ENCODE measurements at regions not wholly inside any gene's neighbourhood (a gene's known extent, or its start where the extent isn't known, plus 50 kb on each side); places are given as distances from the start of the nearest gene placed in this dataset.

DNA sequence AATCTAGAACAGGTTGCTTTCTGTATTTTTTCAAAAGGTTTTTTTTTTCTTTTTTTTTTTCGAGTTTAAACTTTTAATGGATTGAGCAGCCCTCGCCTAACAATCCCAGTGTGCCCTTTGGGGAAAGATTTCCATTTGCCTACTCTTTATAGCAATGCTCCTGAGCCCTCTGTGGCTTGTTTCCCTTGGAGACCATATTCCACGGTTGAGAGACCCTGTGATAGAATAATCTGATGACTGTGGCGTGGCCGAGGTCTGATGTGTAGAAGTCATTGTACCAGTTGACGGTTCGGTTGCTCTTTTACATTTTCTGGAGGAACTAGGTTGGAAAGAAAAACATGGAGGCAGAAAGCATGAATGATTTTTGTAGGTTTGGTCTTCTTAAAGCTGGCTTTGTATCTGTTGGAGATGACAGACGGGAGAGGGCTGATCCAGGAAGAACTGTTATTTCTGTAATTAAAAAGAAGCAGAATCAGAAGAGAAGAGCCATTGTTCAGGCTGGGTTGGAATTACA lies 305.7 kb upstream of the NRIP1 start:
- H3K4me2 ChIP-seq (ENCODE audit: low read depth, low read length): no peak overlapping the region
- intact Hi-C loops (cut with micrococcal nuclease; ENCODE audit: unreplicated experiment) (no loop called here), in situ Hi-C loops (cut with HindIII; ENCODE audit: extremely low pct_ligation_motif_present, low pct_unique_long_range_greater_than_20kb) (no loop called here)
- no peak overlapping the region for H2AFZ ChIP-seq (ENCODE audit: low read length)
- no peak for FAIRE-seq
- peaks cover 7% of the 10 kb centered on the region; the same call in 1 of the 2 replicates for H3K9me3 ChIP-seq (ENCODE audit: low read length)
- no peak for DNase-seq (ENCODE audit: low spot score)
- H3K4me1 ChIP-seq (ENCODE audit: insufficient read depth, low read length): peaks cover 13% of the 10 kb centered on the region
- no peak for ATAC-seq
- H3K4me3 ChIP-seq (replicated peaks in 1 of 3; ENCODE audit: insufficient read depth in 1 of 3, low read depth in 2 of 3, low read length in 3 of 3): no peak overlapping the region
- no peaks in the 10 kb centered on the region for H3K27me3 ChIP-seq (ENCODE audit: control insufficient read depth in 1 of 2, insufficient read depth in 2 of 2, low read length in 2 of 2)
- no peak overlapping the region for H3K27ac ChIP-seq (ENCODE audit: extremely low read length, insufficient read depth, low read length)
- no peak overlapping the region for H3K9ac ChIP-seq (ENCODE audit: insufficient read depth, low read depth, low read length)
- CTCF ChIA-PET (ENCODE audit: low intra/inter-chr PET ratio, low total read pairs): no interaction called here
- no TSS peak for BruUV-seq (replicated peaks)
- 94% methylated on average over 8 of the region's 8 CpGs for WGBS (ENCODE audit: low lambda C conversion rate)
- H4K20me1 ChIP-seq (ENCODE audit: insufficient read depth, low read length): no peaks in the 10 kb centered on the region
- H3K79me2 ChIP-seq (ENCODE audit: insufficient read depth, low read length): no peaks in the 10 kb centered on the region
- POLR2A ChIA-PET: no interaction called here
- H3K36me3 ChIP-seq (replicated peaks in 1 of 2; ENCODE audit: control insufficient read depth in 1 of 2, insufficient read depth in 2 of 2, low read length in 2 of 2): peaks cover 0 to 2% of the 10 kb centered on the region in 2 experiments; a peak in 1 of 5 replicates
- TF ChIP-seq RNF2 (conservative IDR thresholded peaks at IDR 0.05; ENCODE audit: low read depth): no peak
- no peak for TF ChIP-seq JARID2 (CRISPR knock-in tag; IDR thresholded peaks at IDR 0.05; ENCODE audit: insufficient replicate concordance)
- TF ChIP-seq, protein P1, sequence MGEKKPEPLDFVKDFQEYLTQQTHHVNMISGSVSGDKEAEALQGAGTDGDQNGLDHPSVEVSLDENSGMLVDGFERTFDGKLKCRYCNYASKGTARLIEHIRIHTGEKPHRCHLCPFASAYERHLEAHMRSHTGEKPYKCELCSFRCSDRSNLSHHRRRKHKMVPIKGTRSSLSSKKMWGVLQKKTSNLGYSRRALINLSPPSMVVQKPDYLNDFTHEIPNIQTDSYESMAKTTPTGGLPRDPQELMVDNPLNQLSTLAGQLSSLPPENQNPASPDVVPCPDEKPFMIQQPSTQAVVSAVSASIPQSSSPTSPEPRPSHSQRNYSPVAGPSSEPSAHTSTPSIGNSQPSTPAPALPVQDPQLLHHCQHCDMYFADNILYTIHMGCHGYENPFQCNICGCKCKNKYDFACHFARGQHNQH (CRISPR knock-in tag; IDR thresholded peaks at IDR 0.05): no peak
- TF ChIP-seq, protein P2, sequence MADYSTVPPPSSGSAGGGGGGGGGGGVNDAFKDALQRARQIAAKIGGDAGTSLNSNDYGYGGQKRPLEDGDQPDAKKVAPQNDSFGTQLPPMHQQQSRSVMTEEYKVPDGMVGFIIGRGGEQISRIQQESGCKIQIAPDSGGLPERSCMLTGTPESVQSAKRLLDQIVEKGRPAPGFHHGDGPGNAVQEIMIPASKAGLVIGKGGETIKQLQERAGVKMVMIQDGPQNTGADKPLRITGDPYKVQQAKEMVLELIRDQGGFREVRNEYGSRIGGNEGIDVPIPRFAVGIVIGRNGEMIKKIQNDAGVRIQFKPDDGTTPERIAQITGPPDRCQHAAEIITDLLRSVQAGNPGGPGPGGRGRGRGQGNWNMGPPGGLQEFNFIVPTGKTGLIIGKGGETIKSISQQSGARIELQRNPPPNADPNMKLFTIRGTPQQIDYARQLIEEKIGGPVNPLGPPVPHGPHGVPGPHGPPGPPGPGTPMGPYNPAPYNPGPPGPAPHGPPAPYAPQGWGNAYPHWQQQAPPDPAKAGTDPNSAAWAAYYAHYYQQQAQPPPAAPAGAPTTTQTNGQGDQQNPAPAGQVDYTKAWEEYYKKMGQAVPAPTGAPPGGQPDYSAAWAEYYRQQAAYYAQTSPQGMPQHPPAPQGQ (CRISPR knock-in tag; IDR thresholded peaks at IDR 0.05; ENCODE audit: borderline replicate concordance): no peak
- no peak for TF ChIP-seq ZNF672 (CRISPR knock-in tag; IDR thresholded peaks at IDR 0.05)

- CTCF ChIA-PET (ENCODE audit: low intra/inter-chr PET ratio, low total read pairs): no interaction called here
- FAIRE-seq (no peak), DNase-seq (ENCODE audit: low spot score) (no peak), ATAC-seq (no peak)
- POLR2A ChIA-PET: no interaction called here
- no peaks in the 10 kb centered on the region for H3K79me2 ChIP-seq (ENCODE audit: insufficient read depth, low read length)
- no peak overlapping the region for H3K27ac ChIP-seq (ENCODE audit: extremely low read length, insufficient read depth, low read length)
- no peaks in the 10 kb centered on the region for H3K27me3 ChIP-seq (ENCODE audit: control insufficient read depth in 1 of 2, insufficient read depth in 2 of 2, low read length in 2 of 2)
- no peaks in the 10 kb centered on the region for H4K20me1 ChIP-seq (ENCODE audit: insufficient read depth, low read length)
- H3K9me3 ChIP-seq (ENCODE audit: low read length): no peaks in the 10 kb centered on the region
- in situ Hi-C loops (cut with HindIII; ENCODE audit: extremely low pct_ligation_motif_present, low pct_unique_long_range_greater_than_20kb): no loop called here
- peaks cover 0 to 2% of the 10 kb centered on the region in 2 experiments; a peak in 1 of 5 replicates for H3K36me3 ChIP-seq (replicated peaks in 1 of 2; ENCODE audit: control insufficient read depth in 1 of 2, insufficient read depth in 2 of 2, low read length in 2 of 2)
- no peaks in the 10 kb centered on the region for H3K4me1 ChIP-seq (ENCODE audit: insufficient read depth, low read length)
- no peak overlapping the region for H3K9ac ChIP-seq (ENCODE audit: insufficient read depth, low read depth, low read length)
- no peak overlapping the region for H2AFZ ChIP-seq (ENCODE audit: low read length)
- BruUV-seq (replicated peaks): no TSS peak
- TF ChIP-seq AKAP8 (CRISPR knock-in tag; IDR thresholded peaks at IDR 0.05): no peak
- no peak for TF ChIP-seq IRF9 (CRISPR knock-in tag; IDR thresholded peaks at IDR 0.05; ENCODE audit: borderline replicate concordance)
- TF ChIP-seq, protein P3, sequence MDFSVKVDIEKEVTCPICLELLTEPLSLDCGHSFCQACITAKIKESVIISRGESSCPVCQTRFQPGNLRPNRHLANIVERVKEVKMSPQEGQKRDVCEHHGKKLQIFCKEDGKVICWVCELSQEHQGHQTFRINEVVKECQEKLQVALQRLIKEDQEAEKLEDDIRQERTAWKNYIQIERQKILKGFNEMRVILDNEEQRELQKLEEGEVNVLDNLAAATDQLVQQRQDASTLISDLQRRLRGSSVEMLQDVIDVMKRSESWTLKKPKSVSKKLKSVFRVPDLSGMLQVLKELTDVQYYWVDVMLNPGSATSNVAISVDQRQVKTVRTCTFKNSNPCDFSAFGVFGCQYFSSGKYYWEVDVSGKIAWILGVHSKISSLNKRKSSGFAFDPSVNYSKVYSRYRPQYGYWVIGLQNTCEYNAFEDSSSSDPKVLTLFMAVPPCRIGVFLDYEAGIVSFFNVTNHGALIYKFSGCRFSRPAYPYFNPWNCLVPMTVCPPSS (IDR thresholded peaks at IDR 0.05): no peak
- TF ChIP-seq TP53 (CRISPR knock-in tag; conservative IDR thresholded peaks at IDR 0.05): no peak
- TF ChIP-seq DPF2 (CRISPR knock-in tag; IDR thresholded peaks at IDR 0.05; ENCODE audit: borderline replicate concordance, low read depth): no peak
- no peak overlapping the region for H3K4me2 ChIP-seq (ENCODE audit: low read depth, low read length)
- WGBS (ENCODE audit: low lambda C conversion rate): 37% methylated on average over 1 of the region's 1 CpG
- no peak overlapping the region for H3K4me3 ChIP-seq (replicated peaks in 1 of 3; ENCODE audit: insufficient read depth in 1 of 3, low read depth in 2 of 3, low read length in 3 of 3)
- intact Hi-C loops (cut with micrococcal nuclease; ENCODE audit: unreplicated experiment): no loop called here
Observed at GRCh38 chr21:15373941-15374340, 309.1 kb upstream of the NRIP1 start.
